HEK293T (cell line): ENCODE measurements at regions not wholly inside any gene's neighbourhood (a gene's known extent, or its start where the extent isn't known, plus 50 kb on each side); places are given as distances from the start of the nearest gene placed in this dataset.

Experiments used
- L3MBTL2 ChIP-seq: fragments of 450-650 bp; conservative IDR thresholded peaks from 2 replicates; pipeline ENCODE4 v1.6.1; 2016; ENCODE audit warnings: mild to moderate bottlenecking
- TARDBP ChIP-seq: fragments of 450-650 bp; IDR thresholded peaks from 2 replicates; pipeline ENCODE4 v1.6.1; 2016

GRCh38 chr12:94832105-94832504 is 171.4 kb downstream of the NDUFA12 start:
- TF ChIP-seq TARDBP (no peak), L3MBTL2 (no peak)
